Cerebellar cortex (tissue), 1 donor: ENCODE measurements at regions not wholly inside any gene's neighbourhood (a gene's known extent, or its start where the extent isn't known, plus 50 kb on each side); places are given as distances from the start of the nearest gene placed in this dataset.

Experiments
- DNase-seq: peaks from one replicate; pipeline ENCODE4 v3.0.0-alpha.2; 2015; ENCODE audit warnings: low spot score

- DNase-seq: no peak
These were observed 68.6 kb downstream of the SMIM21 start for GRCh38 chr18:75358928-75359327.

- no peak for DNase-seq
These were observed 74.1 kb downstream of the SMIM21 start for GRCh38 chr18:75353357-75353756.

GRCh38 chr18:75351409-75351808 lies 76.1 kb downstream of the SMIM21 start:
- no peak for DNase-seq

- DNase-seq: no peak
These were observed 76.6 kb downstream of the SMIM21 start for GRCh38 chr18:75350857-75351256.

- no peak for DNase-seq
These were observed 77.0 kb downstream of the SMIM21 start for GRCh38 chr18:75350512-75350839.

- no peak for DNase-seq
These were observed 77.6 kb downstream of the SMIM21 start for GRCh38 chr18:75349668-75350511.

GRCh38 chr18:75346671-75347070 lies 80.8 kb downstream of the SMIM21 start:
- no peak for DNase-seq

- DNase-seq: no peak
These were observed 82.9 kb downstream of the SMIM21 start for GRCh38 chr18:75344615-75345014.

GRCh38 chr18:75344161-75344560 lies 83.3 kb downstream of the SMIM21 start:
- no peak for DNase-seq

GRCh38 chr18:75343389-75343788 lies 84.1 kb downstream of the SMIM21 start:
- DNase-seq: no peak

- no peak for DNase-seq
These were observed 85.6 kb downstream of the SMIM21 start for GRCh38 chr18:75341897-75342296.

- DNase-seq: peak; percentile 20
These were observed 86.2 kb downstream of the SMIM21 start for GRCh38 chr18:75341267-75341666.

- DNase-seq: peak; percentile 8
These were observed 87.4 kb downstream of the SMIM21 start for GRCh38 chr18:75339936-75340605.
